OCI-M2 (cell line): ENCODE measurements at regions not wholly inside any gene's neighbourhood (a gene's known extent, or its start where the extent isn't known, plus 50 kb on each side); places are given as distances from the start of the nearest gene placed in this dataset.
"Not testable (repeated sequence)": the region's sequence is repeated elsewhere in the genome, so short reads cannot be mapped to it uniquely, and the experiment has no call there.

Experiments used
- DNase-seq: peaks from one replicate; lab custom pipeline; 2025; ENCODE audit not compliant: unreplicated experiment; lab: John Stamatoyannopoulos, UW

DNA sequence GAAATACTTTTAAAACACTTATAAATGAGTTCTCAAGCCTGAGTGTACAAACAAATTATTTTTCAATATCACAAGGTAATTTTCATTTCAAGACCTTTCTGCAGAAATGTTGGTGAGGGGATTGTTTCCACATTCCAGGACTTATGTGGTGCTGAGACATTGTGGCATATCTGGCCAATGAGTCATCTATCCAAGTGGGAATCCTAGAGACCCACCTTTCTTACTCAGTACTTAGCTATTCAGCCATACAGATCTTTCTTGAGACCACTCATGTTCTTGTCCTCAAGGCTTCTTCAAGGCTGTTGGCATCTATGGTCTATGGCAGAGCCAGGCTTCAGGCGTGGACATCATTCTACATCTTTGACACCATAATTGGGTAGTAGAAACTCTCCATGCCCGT, 225.4 kb downstream of the DKK1 start:
- no peak for DNase-seq

- no peak for DNase-seq
Observed at GRCh38 chr10:52540479-52540984, 226.5 kb downstream of the DKK1 start.

DNA sequence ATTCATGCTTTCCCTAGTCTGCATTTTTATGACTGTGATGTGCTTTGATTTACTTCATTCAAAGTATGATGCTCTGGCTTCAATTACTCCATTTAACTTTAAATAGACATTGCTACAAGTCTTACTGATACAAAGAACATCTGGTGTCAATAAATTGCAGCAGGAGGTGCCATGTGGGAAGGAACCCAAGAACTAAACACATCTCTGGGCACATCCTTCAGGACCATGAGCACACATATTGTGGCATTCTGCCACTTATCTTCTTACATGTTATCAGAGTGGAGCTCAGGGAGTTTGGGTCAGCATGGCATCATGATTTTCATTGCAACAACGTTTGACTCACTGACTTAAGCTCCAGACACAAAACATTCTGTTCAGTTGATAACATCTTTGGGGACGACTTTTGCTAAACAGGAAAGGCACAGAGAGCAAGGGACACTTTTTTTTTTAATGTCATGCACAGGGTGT, 227.0 kb downstream of the DKK1 start:
- DNase-seq = no peak

GRCh38 chr10:52542906-52543305, 228.8 kb downstream of the DKK1 start:
- no peak for DNase-seq

- no peak for DNase-seq
Observed at GRCh38 chr10:52551046-52551445, 221.5 kb downstream of the MBL2 start.

GRCh38 chr10:52558090-52558489, 214.5 kb downstream of the MBL2 start:
- no peak for DNase-seq

GRCh38 chr10:52561322-52561721, 211.3 kb downstream of the MBL2 start:
- no peak for DNase-seq

GRCh38 chr10:52563360-52563759, 209.2 kb downstream of the MBL2 start:
- no peak for DNase-seq

- DNase-seq = no peak
Observed at GRCh38 chr10:52566471-52567246, 205.9 kb downstream of the MBL2 start.

DNA sequence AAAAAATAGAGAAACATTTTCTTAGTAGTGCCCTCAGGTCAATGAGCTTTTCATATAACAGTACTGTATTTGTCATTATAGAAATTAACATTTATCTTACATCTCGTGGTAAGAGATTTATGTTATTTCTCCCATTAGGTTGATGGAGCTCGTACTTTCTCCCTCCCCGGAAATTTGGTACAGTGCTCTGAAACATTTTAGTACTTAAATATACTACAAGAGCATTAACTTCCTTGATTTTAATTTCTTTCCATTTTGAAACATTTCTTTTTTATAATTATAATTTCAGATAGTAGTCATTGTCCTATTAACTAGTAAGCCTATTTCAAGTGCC, 205.4 kb downstream of the MBL2 start:
- no peak for DNase-seq

DNA sequence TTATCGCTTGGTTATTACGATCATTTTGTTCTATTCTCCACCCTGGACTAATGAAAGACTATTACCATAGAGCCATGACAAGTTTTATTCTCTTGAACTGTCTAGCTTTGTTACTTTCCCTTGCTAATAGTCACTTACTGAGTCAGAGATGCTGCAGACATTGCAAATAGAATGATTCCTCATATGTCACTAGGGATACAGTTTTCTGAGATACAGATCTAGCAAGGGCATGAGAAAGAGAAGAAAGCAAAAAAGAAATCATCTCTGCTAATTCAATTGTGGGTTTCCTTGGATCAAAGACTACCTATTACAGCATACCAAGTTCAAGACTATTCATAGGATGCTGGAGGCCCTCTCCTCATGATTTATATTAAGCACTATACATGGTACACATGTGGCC, 204.3 kb downstream of the MBL2 start:
- no peak for DNase-seq

DNA sequence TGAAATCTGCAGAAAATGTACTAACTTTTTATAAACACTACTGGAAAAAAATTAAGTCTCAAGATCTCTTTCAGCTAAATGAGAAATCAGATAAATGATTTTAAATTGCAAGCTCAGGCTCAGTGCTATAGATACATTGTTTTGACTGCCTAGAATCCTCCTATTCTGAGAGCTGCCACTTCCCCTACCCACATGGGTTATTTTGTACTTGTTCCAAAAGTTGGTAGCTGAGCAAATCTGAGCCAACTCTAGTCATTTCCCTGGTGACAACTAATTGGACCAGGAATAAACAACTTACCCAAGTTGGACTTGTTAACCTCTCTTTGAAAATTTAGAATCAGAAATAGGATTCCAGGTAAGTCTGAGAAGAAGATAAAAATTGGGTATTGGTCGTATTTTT, 202.1 kb downstream of the MBL2 start:
- no peak for DNase-seq

DNA sequence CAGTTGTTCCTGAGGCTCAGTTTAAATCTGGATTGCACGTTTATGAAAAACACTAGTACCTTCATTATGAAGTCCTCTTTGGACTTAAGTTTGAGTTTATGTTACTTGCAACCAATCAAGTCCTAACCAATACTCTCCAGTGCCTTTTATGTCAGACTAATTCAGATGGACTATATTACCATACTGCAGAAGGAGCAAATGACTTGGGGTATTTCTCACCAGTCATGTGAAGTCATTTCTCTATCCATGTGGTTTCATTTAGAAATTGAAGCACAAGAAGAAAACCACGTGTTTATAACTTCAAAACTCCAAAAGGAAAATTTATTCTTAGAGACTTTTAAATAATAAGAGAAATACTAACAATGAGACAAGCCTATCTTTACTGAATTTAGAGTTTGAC, 201.6 kb downstream of the MBL2 start:
- DNase-seq = no peak

DNA sequence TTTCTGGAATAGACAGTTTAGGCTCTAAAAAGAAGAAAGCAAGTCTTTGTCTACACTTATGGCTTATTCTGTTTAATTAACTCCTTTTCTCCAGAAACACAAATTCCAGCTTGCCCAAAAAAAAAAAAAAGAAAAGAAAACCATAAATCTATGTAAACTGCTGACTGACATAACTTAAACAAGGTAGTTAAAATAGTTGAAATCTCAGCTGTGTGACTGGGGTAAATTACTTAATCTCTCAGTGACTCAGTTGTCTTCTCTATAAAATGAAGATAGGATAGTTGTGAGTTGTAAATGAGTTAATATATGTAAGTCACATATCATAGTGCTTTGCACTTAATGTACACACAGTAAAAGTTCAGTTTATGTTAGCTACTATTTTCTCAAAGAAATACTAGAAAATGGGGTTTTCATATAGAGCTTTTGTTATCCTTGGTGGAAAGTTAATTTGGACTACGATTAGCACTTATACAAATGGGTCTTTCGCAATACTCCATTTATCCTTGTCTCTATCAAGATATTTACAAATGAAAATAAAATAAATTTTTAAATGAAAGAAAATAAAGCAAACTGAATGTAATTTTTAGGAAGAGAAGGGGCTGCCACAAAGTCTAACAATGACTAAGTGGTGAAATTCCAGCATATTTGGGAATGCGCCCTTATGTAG, 200.9 kb downstream of the MBL2 start:
- no peak for DNase-seq

DNA sequence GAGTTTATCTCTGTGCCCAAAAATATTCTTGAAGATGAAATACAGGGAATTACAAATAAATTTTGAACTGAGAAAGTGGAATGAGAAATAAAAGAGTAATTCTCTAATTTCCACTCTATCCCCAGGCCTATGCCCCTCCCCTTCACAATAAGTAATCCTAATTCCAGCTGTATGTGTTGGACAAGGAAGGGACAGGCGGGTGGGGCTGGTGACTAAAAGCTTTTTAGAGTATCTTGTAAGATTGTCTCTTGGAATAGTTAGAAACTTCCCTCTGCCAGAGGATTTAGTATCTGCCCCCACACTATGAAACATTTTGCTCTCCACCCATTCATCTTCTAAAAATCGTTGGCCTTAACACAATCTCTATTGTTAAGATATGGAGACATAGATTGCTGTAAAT, 199.2 kb downstream of the MBL2 start:
- no peak for DNase-seq

GRCh38 chr10:52574697-52575096, 197.9 kb downstream of the MBL2 start:
- DNase-seq = no peak

DNA sequence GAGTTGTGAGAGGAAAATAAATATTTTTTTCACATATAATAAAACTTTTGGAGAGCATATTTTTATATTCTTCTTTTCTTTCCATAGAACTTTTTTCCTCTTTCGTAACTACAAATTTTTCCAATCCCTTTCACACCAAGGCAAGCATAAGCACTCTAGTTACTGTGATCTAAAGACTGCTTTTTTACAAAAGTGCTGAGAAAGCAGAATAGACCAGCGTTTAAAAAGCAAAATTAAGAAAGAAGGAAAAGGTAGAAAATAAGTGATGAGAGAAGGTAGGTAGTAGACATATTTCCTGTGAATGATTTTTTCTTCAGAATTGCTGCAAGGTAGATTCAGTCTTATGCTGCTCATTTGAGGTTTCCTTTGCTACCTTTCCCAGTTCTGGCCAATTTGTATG, 195.5 kb downstream of the MBL2 start:
- no peak for DNase-seq

- DNase-seq = no peak
Observed at GRCh38 chr10:52578871-52579405, 193.6 kb downstream of the MBL2 start.

DNA sequence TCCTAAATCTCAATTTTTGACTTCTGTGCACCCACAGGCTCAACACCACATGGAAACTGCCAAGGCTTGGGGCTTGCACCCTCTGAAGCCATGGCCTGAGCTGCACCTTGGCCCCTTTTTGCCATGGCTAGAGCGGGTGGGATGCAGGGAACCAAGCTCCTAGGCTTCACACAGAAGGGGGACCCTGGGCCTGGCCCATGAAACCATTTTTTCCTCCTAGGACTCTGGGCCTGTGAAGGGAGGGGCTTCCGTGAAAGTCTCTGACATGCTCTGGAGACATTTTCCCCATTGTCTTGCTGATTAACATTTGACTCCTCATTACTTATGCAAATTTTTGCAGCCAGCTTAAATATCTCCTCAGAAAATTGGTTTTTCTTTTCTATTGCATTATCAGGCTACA, 190.9 kb downstream of the MBL2 start:
- DNase-seq = not testable (repeated sequence)

DNA sequence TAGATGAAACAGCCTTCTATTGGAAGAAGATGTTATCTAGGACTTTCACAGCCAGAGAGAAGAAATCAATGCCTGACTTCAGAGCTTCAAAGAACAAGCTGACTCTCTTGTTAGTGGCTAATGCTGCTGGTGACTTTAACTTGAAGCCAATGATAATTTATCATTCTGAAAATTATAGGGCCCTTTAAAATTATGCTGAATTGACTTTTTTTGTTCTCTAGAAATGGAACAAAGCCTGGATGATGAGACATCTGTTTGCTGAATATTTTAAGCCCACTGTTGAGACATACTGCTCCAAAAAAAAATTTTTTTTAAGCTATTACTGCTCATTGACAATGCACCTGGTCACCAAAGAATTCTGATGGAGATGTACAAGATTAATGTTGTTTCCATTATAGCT, 189.2 kb downstream of the MBL2 start:
- DNase-seq = no peak

DNA sequence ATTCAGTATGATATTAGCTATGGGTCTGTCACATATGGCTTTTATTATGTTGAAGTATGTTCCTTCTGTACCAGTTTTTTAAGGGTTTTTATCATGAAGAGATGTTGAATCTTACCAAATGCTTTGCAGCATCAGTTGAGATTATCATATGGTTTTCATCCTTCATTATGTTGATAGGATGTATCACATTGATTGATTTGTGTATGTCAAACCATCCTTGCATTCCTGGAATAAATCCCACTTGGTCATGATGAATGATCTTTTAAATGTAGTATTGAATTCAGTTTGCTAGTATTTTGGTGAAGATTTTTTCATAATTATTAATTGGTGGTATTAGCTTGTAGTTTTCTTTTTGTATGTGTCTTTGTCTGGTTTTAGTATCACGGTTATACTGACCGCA, 185.9 kb downstream of the MBL2 start:
- DNase-seq = no peak

DNA sequence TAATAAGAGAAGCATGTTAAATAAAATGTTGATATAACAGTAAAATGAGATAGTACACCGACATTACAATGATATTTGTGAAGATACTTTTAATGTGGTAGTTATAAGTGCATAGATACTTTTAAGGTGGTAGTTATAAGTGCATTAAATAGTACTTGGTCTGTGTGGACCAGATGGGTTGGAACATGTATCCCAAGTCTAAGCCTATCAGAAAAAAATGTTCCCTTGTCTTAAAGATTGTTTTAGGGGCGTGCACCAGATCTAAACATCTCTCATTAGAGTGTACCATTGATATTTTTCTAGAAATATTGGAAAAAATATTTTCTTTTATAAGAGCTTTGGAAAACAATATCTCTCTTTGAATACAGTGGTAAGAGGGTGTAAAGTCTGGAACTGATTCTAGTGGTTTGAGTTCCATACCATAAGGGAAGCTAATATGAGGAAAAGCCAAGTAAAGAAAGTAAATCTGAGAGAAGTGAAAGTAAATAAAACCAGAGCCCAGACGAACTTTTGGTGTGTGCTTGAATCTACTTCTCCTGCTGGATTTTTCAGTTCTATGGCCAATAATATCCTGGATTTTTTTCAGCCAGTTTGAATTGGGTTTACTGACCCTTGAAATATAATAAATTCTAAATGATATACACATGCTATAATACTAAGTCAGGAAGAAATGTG, 175.3 kb downstream of the MBL2 start:
- DNase-seq = no peak
